Upper lobe of left lung (tissue), 6 donors: ENCODE measurements at regions not wholly inside any gene's neighbourhood (a gene's known extent, or its start where the extent isn't known, plus 50 kb on each side); places are given as distances from the start of the nearest gene placed in this dataset.

Source experiments
- ATAC-seq, 2 donors: fragments of 200-7000 bp; cut with Tn5 transposase; one replicate each; pipeline ENCODE4 v1.9.1; 2022; ENCODE audit warnings: mild to moderate bottlenecking in 2 of 2, moderate library complexity in 2 of 2; ENCODE audit not compliant: low FRiP score in 2 of 2
- DNase-seq, 2 donors: peaks; one replicate each; pipeline ENCODE4 v3.0.0-alpha.2; 2019 to 2020
- H3K27ac ChIP-seq, 4 donors: fragments of 200-600 bp; sonication (generic); one replicate each; pipeline ENCODE4 v1.5.1; 2016 to 2019
- H3K27me3 ChIP-seq, 4 donors: fragments of 200-600 bp; sonication (generic); one replicate each; pipeline ENCODE4 v1.5.1; 2017 to 2019
- H3K36me3 ChIP-seq, 4 donors: fragments of 200-600 bp; sonication (generic); one replicate each; pipeline ENCODE4 v1.5.1; 2016 to 2019
- H3K4me1 ChIP-seq, 4 donors: fragments of 200-600 bp; sonication (generic); one replicate each; pipeline ENCODE4 v1.5.1; 2018 to 2019
- H3K4me3 ChIP-seq, 4 donors: fragments of 200-600 bp; sonication (generic); one replicate each; pipeline ENCODE4 v1.5.1; 2017 to 2019; ENCODE audit warnings: mild to moderate bottlenecking in 2 of 4, moderate library complexity in 1 of 4
- H3K9me3 ChIP-seq, 4 donors: fragments of 200-600 bp; sonication (generic); one replicate each; pipeline ENCODE4 v1.5.1; 2018 to 2019
- CTCF ChIP-seq, 6 experiments: fragments of 450-650 bp in 4 of 6; fragments of 200-600 bp in 2 of 6; sonication (generic) in 2 of 6; IDR thresholded peaks; one replicate each; pipeline ENCODE4 v1.5.1; 2016 to 2019; ENCODE audit warnings: antibody characterized with exemption in 6 of 6
- EP300 ChIP-seq, 4 donors: sonication (generic); formaldehyde crosslinking; IDR thresholded peaks; one replicate each; pipeline ENCODE4 v1.5.1; 2017; ENCODE audit warnings: antibody characterized with exemption in 4 of 4, control low read depth in 2 of 4
- POLR2A ChIP-seq, 4 donors: fragments of 450-650 bp; IDR thresholded peaks; one replicate each; pipeline ENCODE4 v1.5.1; 2016 to 2017; ENCODE audit warnings: antibody characterized with exemption in 4 of 4, mild to moderate bottlenecking in 2 of 4
- POLR2AphosphoS5 ChIP-seq, 2 donors: sonication (generic); formaldehyde crosslinking; IDR thresholded peaks; one replicate each; pipeline ENCODE4 v1.5.1; 2017; ENCODE audit warnings: antibody characterized with exemption in 2 of 2
- WGBS, 2 donors: methylation state at CpG; one replicate each; pipeline ENCODE4 v1.1.5; 2017 to 2018; 5-methylcytosine and 5-hydroxymethylcytosine counted together
- donor health status: DM: no; HTN: no; CAD: no; lungs with moderate emphysema.
- donor health status: DM: no; HTN: yes; CAD: no; lungs with severe emphysema.

GRCh38 chr20:24730750-24731149 is 218.3 kb upstream of the CST7 start:
- no peak for ATAC-seq
- no peak for TF ChIP-seq POLR2AphosphoS5 (IDR thresholded peaks at IDR 0.05)
- no peak for TF ChIP-seq EP300 (IDR thresholded peaks at IDR 0.05)
- TF ChIP-seq POLR2A (IDR thresholded peaks at IDR 0.05) = no peak
- TF ChIP-seq CTCF (IDR thresholded peaks at IDR 0.05) = no peak
- 78 to 93% methylated on average over 10 of the region's 10 CpGs for WGBS, 2 donors
- H3K9me3 ChIP-seq = no peaks in the 10 kb centered on the region
- H3K4me1 ChIP-seq = no peaks in the 10 kb centered on the region
- H3K36me3 ChIP-seq = no peaks in the 10 kb centered on the region
- no peaks in the 10 kb centered on the region for H3K27me3 ChIP-seq
- DNase-seq = peak in 1 of 2 donors; percentile 43
- no peak overlapping the region for H3K4me3 ChIP-seq
- H3K27ac ChIP-seq = no peak overlapping the region

GRCh38 chr20:24731312-24731711 is 217.8 kb upstream of the CST7 start:
- Histone ChIP-seq H3K4me1 (no peaks in the 10 kb centered on the region), H3K27ac (no peak overlapping the region), H3K36me3 (no peaks in the 10 kb centered on the region), H3K9me3 (no peaks in the 10 kb centered on the region), H3K4me3 (no peak overlapping the region), H3K27me3 (no peaks in the 10 kb centered on the region)
- DNase-seq = no peak
- ATAC-seq = no peak
- TF ChIP-seq POLR2A (IDR thresholded peaks at IDR 0.05) = no peak
- TF ChIP-seq POLR2AphosphoS5 (IDR thresholded peaks at IDR 0.05) = no peak
- TF ChIP-seq EP300 (IDR thresholded peaks at IDR 0.05) = no peak
- no peak for TF ChIP-seq CTCF (IDR thresholded peaks at IDR 0.05)
- WGBS, 2 donors = 85 to 90% methylated on average over 10 of the region's 10 CpGs

- no peaks in the 10 kb centered on the region for H3K36me3 ChIP-seq
- 81 to 86% methylated on average over 5 of the region's 5 CpGs for WGBS, 2 donors
- no peaks in the 10 kb centered on the region for H3K9me3 ChIP-seq
- no peak overlapping the region for H3K27ac ChIP-seq
- no peaks in the 10 kb centered on the region for H3K27me3 ChIP-seq
- ATAC-seq = no peak
- no peak overlapping the region for H3K4me3 ChIP-seq
- no peaks in the 10 kb centered on the region for H3K4me1 ChIP-seq
- no peak for DNase-seq
- TF ChIP-seq CTCF (IDR thresholded peaks at IDR 0.05) (no peak), POLR2A (IDR thresholded peaks at IDR 0.05) (no peak), POLR2AphosphoS5 (IDR thresholded peaks at IDR 0.05) (no peak), EP300 (IDR thresholded peaks at IDR 0.05) (no peak)
These were observed 217.0 kb upstream of the CST7 start for GRCh38 chr20:24732076-24732475.

- no peak overlapping the region for H3K27ac ChIP-seq
- no peaks in the 10 kb centered on the region for H3K36me3 ChIP-seq
- H3K4me3 ChIP-seq = no peak overlapping the region
- no peaks in the 10 kb centered on the region for H3K27me3 ChIP-seq
- TF ChIP-seq POLR2A (IDR thresholded peaks at IDR 0.05) = no peak
- TF ChIP-seq POLR2AphosphoS5 (IDR thresholded peaks at IDR 0.05) = no peak
- TF ChIP-seq CTCF (IDR thresholded peaks at IDR 0.05) = no peak
- no peak for TF ChIP-seq EP300 (IDR thresholded peaks at IDR 0.05)
- H3K4me1 ChIP-seq = no peaks in the 10 kb centered on the region
- ATAC-seq = no peak
- no peak for DNase-seq
- H3K9me3 ChIP-seq = no peaks in the 10 kb centered on the region
- 90% methylated on average over 4 of the region's 4 CpGs; no CpG with 5 or more reads in 1 of the 2 donors for WGBS, 2 donors
These were observed 216.5 kb upstream of the CST7 start for GRCh38 chr20:24732599-24732998.

- H3K9me3 ChIP-seq = no peaks in the 10 kb centered on the region
- no peaks in the 10 kb centered on the region for H3K4me1 ChIP-seq
- WGBS, 2 donors = 80 to 95% methylated on average over 1 of the region's 1 CpG
- ATAC-seq = no peak
- no peak overlapping the region for H3K4me3 ChIP-seq
- DNase-seq = no peak
- H3K27ac ChIP-seq = no peak overlapping the region
- H3K36me3 ChIP-seq = no peaks in the 10 kb centered on the region
- no peak for TF ChIP-seq CTCF (IDR thresholded peaks at IDR 0.05)
- no peak for TF ChIP-seq EP300 (IDR thresholded peaks at IDR 0.05)
- no peak for TF ChIP-seq POLR2AphosphoS5 (IDR thresholded peaks at IDR 0.05)
- TF ChIP-seq POLR2A (IDR thresholded peaks at IDR 0.05) = no peak
- H3K27me3 ChIP-seq = no peaks in the 10 kb centered on the region
These were observed 215.7 kb upstream of the CST7 start for GRCh38 chr20:24733416-24733815.
